Fibroblast of lung (primary cell): ENCODE measurements at regions not wholly inside any gene's neighbourhood (a gene's known extent, or its start where the extent isn't known, plus 50 kb on each side); places are given as distances from the start of the nearest gene placed in this dataset.

Experiments used
- DNase-seq, 2 donors: peaks; one replicate each; pipeline versions ENCODE4 v3.0.0 to v3.0.0-alpha.2; 2010; ENCODE audit warnings: low read depth in 2 of 2
- H2AFZ ChIP-seq: 2 replicates; pipeline ENCODE4 v1.5.1; 2012; ENCODE audit warnings: low read length, control low read depth, inconsistent platforms
- H3K27ac ChIP-seq: 2 replicates; pipeline ENCODE4 v1.5.1; 2011; ENCODE audit warnings: low read length, control low read depth; ENCODE audit not compliant: insufficient read depth
- H3K27me3 ChIP-seq: 2 replicates; pipeline ENCODE4 v1.5.1; 2011; ENCODE audit warnings: mild to moderate bottlenecking, low read length; ENCODE audit not compliant: control insufficient read depth, insufficient read depth
- H3K36me3 ChIP-seq: 2 replicates; pipeline ENCODE4 v1.5.1; 2011; ENCODE audit warnings: low read length; ENCODE audit not compliant: control insufficient read depth, insufficient read depth
- H3K4me1 ChIP-seq: 2 replicates; pipeline ENCODE4 v1.5.1; 2011; ENCODE audit warnings: low read length; ENCODE audit not compliant: control insufficient read depth, insufficient read depth; ENCODE audit errors: extremely low read depth
- H3K4me2 ChIP-seq: 2 replicates; pipeline ENCODE4 v1.5.1; 2011; ENCODE audit warnings: low read length, control low read depth; ENCODE audit not compliant: insufficient read depth; ENCODE audit errors: extremely low read depth
- H3K4me3 ChIP-seq, 4 experiments: fragments of 200-600 bp in 1 of 4; sonication (generic) in 1 of 4; replicated peaks in 1 of 4; 2 replicates each; pipeline ENCODE4 v1.5.1; 2011 to 2016; ENCODE audit warnings: low read length in 4 of 4, low read depth in 3 of 4, mild to moderate bottlenecking in 3 of 4, control low read depth in 2 of 4, inconsistent platforms in 1 of 4, mixed read lengths in 1 of 4; ENCODE audit not compliant: insufficient read depth in 1 of 4; ENCODE audit errors: control extremely low read depth in 1 of 4
- H3K79me2 ChIP-seq: 2 replicates; pipeline ENCODE4 v1.5.1; 2012; ENCODE audit warnings: mild to moderate bottlenecking, low read length, inconsistent platforms; ENCODE audit not compliant: control insufficient read depth, insufficient read depth
- H3K9ac ChIP-seq: 2 replicates; pipeline ENCODE4 v1.5.1; 2011; ENCODE audit warnings: mild to moderate bottlenecking, low read length, control low read depth; ENCODE audit not compliant: insufficient read depth
- H3K9me3 ChIP-seq: 2 replicates; pipeline ENCODE4 v1.5.1; 2012; ENCODE audit warnings: low read depth, low read length; ENCODE audit not compliant: control insufficient read depth, insufficient read depth
- H4K20me1 ChIP-seq: 2 replicates; pipeline ENCODE4 v1.5.1; 2011; ENCODE audit warnings: low read length; ENCODE audit not compliant: control insufficient read depth, insufficient read depth; ENCODE audit errors: extremely low read depth
- CTCF ChIP-seq, 2 donors: IDR thresholded peaks in 1 of 2; conservative IDR thresholded peaks in 1 of 2; 1 replicate in 1 of 2; 2 replicates in 1 of 2; pipeline ENCODE4 v1.5.1; 2011 to 2012; ENCODE audit warnings: low read length in 2 of 2, control low read depth in 1 of 2, inconsistent platforms in 1 of 2, low read depth in 1 of 2, mild to moderate bottlenecking in 1 of 2
- EZH2 ChIP-seq: IDR thresholded peaks from 2 replicates; pipeline ENCODE4 v1.5.1; 2012; ENCODE audit warnings: low read length, control low read depth, mild to moderate bottlenecking; ENCODE audit errors: missing control alignments

- Histone ChIP-seq H4K20me1 (no peaks in the 10 kb centered on the region), H3K4me3 (no peak overlapping the region), H3K79me2 (no peaks in the 10 kb centered on the region), H3K4me2 (no peak overlapping the region), H2AFZ (no peak overlapping the region), H3K9ac (no peak overlapping the region), H3K27me3 (no peaks in the 10 kb centered on the region), H3K36me3 (no peaks in the 10 kb centered on the region), H3K9me3 (no peaks in the 10 kb centered on the region), H3K27ac (no peak overlapping the region), H3K4me1 (no peaks in the 10 kb centered on the region)
- no peak for TF ChIP-seq EZH2
- TF ChIP-seq CTCF (conservative IDR thresholded peaks at IDR 0.05 in 1 of 2, IDR thresholded peaks at IDR 0.05 in 1 of 2; ENCODE audit: low read depth in 1 of 2, low read length in 2 of 2) = no peak
- no peak for DNase-seq
These were observed 181.0 kb upstream of the ATP11B start for GRCh38 chr3:182612332-182612731.

- DNase-seq = no peak
- Histone ChIP-seq H3K9ac (no peak overlapping the region), H3K27ac (no peak overlapping the region), H2AFZ (no peak overlapping the region), H3K36me3 (no peaks in the 10 kb centered on the region), H3K4me3 (no peak overlapping the region), H4K20me1 (no peaks in the 10 kb centered on the region), H3K79me2 (no peaks in the 10 kb centered on the region), H3K27me3 (no peaks in the 10 kb centered on the region), H3K4me2 (no peak overlapping the region), H3K9me3 (no peaks in the 10 kb centered on the region), H3K4me1 (no peaks in the 10 kb centered on the region)
- TF ChIP-seq CTCF (conservative IDR thresholded peaks at IDR 0.05 in 1 of 2, IDR thresholded peaks at IDR 0.05 in 1 of 2; ENCODE audit: low read depth in 1 of 2, low read length in 2 of 2) (no peak), EZH2 (no peak)
These were observed 175.8 kb upstream of the ATP11B start for GRCh38 chr3:182617500-182617899.

DNA sequence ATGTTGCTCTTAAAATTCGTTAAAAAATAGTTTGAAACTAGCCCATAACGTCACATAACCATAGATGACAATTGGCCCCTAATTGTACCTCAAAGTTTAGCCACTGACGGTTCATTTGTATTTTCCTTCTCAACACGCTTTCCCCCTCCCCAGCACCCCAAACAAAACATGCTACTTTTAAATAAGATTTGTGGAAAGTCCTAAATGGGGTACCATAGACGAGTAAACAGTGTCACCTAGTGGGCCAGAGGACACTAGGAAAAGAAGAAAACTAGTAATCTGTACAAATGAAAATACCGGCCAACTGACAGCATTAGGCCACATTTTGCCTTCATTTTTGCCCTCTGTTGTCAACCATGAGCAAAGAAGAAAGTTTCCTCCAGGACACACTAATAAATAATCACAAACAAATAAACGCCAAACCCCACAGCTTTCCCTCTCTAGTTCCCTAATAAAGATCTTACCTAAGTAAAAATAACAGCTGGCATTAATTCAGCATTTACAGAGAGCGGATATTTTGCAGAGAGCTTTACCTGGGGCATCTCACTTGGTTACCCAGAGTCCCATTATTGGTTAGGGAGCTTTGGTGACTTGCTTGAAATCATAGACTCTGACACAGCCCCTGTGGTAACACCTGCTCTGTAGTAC lies 175.1 kb upstream of the ATP11B start:
- TF ChIP-seq CTCF (conservative IDR thresholded peaks at IDR 0.05 in 1 of 2, IDR thresholded peaks at IDR 0.05 in 1 of 2; ENCODE audit: low read depth in 1 of 2, low read length in 2 of 2) = peak in 1 of 2 donors; percentile 15
- no peak for TF ChIP-seq EZH2
- peak; percentile 8 to 46 for DNase-seq

More for the DNA sequence above, 175.1 kb upstream of the ATP11B start:
- no peaks in the 10 kb centered on the region for H3K9me3 ChIP-seq
- no peaks in the 10 kb centered on the region for H4K20me1 ChIP-seq
- no peaks in the 10 kb centered on the region for H3K4me1 ChIP-seq
- no peak overlapping the region for H3K27ac ChIP-seq
- no peak overlapping the region for H3K4me2 ChIP-seq
- H3K4me3 ChIP-seq = no peak overlapping the region
- no peaks in the 10 kb centered on the region for H3K36me3 ChIP-seq
- no peaks in the 10 kb centered on the region for H3K27me3 ChIP-seq
- no peak overlapping the region for H2AFZ ChIP-seq
- no peaks in the 10 kb centered on the region for H3K79me2 ChIP-seq
- no peak overlapping the region for H3K9ac ChIP-seq
